ENCODE measurements at regions not wholly inside any gene's neighbourhood (a gene's known extent, or its start where the extent isn't known, plus 50 kb on each side); places are given as distances from the start of the nearest gene placed in this dataset.
"Not testable (repeated sequence)": the region's sequence is repeated elsewhere in the genome, so short reads cannot be mapped to it uniquely, and the experiment has no call there.

DNA sequence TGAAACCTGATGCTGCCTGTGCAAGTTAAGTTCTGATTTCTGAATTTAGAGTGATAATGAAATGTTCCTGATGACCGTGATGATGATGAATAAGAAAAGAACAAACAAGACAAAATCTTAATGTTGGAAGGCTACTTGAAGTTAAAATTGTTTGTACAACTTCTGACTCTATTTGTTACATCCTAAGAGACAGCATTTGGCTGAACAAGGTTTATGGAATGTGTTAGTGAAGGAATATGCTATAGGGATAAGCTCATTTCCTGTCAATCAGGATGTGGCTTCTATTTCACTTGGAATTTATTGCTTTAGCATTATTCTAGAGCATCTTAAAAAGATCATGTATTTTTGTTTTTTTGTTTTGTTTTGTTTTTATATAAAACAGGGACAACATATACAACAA lies 267.5 kb downstream of the FAT4 start:
- Mint-ChIP-seq H3K4me3 (no peak overlapping the region), H3K27me3 (ENCODE audit: low read depth) (no peaks in the 10 kb centered on the region), H3K27ac (no peak overlapping the region), H3K9me3 (peaks cover 0 to 2% of the 10 kb centered on the region in 2 donors), H3K4me1 (ENCODE audit: low read depth) (no peaks in the 10 kb centered on the region), H3K36me3 (ENCODE audit: insufficient read depth in 2 of 2) (no peaks in the 10 kb centered on the region)
- ATAC-seq (replicated peaks in 1 of 2) (no peak), DNase-seq (no peak)

DNA sequence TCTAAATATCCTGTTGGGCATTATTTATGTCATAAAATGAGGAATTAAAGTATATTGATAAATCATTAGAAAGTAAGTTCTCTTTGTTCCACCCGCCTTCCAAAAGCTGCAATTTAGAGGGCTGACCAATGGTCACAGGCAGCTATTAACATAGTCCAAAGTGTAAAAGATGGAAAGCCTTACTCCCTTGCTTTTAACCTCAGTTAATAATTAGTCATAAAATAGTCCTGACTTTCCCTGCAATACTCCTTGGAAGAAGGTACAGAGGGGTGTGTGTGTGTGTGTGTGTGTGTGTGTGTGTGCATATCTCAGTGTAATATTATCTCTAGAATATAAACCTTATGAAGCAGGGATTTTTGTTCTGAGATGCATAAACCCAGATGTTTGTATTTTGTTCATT lies 275.4 kb downstream of the FAT4 start:
- H3K27ac Mint-ChIP-seq = no peak overlapping the region
- H3K9me3 Mint-ChIP-seq = peaks cover 2 to 3% of the 10 kb centered on the region in 2 donors
- H3K27me3 Mint-ChIP-seq (ENCODE audit: low read depth) = no peaks in the 10 kb centered on the region
- DNase-seq = no peak
- no peak overlapping the region for H3K4me3 Mint-ChIP-seq
- ATAC-seq (replicated peaks in 1 of 2) = no peak
- no peaks in the 10 kb centered on the region for H3K4me1 Mint-ChIP-seq (ENCODE audit: low read depth)
- no peaks in the 10 kb centered on the region for H3K36me3 Mint-ChIP-seq (ENCODE audit: insufficient read depth in 2 of 2)

DNA sequence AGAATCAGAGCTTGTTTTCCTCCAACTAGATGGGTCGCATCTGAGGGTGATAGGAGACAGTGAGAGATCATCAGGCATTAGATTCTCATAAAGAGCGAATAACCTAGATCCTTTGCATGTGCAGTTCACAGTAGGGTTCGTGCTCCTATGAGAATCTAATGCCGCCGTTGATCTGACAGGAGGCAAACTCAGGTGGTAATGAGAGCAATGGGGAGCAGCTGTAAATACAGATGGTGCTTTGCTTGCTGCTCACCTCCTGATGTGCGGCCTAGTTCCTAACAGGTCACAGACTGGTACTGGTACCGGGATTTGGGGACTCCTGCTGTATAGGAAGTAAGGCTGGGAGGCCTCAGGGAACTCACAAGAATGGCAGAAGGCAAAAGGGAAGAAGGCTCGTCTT lies 276.5 kb downstream of the FAT4 start:
- Mint-ChIP-seq H3K27ac (no peak overlapping the region), H3K36me3 (ENCODE audit: insufficient read depth in 2 of 2) (no peaks in the 10 kb centered on the region), H3K4me1 (ENCODE audit: low read depth) (no peaks in the 10 kb centered on the region), H3K9me3 (peaks cover 2% of the 10 kb centered on the region in 2 donors), H3K27me3 (ENCODE audit: low read depth) (no peaks in the 10 kb centered on the region), H3K4me3 (no peak overlapping the region)
- DNase-seq (no peak), ATAC-seq (replicated peaks in 1 of 2) (no peak)

DNA sequence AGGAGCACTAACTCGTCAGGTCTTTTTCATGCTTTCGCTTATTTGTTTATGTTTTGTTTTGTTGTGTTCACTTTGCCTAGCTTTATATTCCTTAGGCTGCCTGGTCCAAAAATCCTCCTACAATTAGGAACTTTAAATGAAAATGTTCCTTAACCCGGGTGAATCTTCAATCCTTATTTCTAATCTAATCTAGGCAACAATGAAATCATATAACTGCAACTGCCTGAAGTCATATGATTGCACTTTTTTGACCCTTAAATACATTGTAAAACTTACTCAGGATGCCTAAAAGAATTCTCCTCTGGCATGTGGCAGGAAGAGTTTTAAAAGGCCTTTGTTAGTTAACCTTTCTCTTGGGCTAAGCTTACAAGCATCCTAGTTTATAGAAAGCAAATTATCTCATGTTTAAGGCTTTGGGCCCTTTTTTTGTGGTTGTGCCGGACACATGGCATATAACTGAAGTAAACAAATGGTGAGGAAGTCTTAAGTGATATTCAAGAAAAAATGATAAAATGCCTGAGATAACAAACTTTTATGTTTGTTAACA lies 279.4 kb downstream of the FAT4 start:
- Mint-ChIP-seq H3K36me3 (ENCODE audit: insufficient read depth in 2 of 2) (no peaks in the 10 kb centered on the region), H3K4me1 (ENCODE audit: low read depth) (no peaks in the 10 kb centered on the region), H3K4me3 (no peak overlapping the region), H3K9me3 (peaks cover 2% of the 10 kb centered on the region in 2 donors), H3K27ac (no peak overlapping the region), H3K27me3 (ENCODE audit: low read depth) (no peaks in the 10 kb centered on the region)
- DNase-seq (no peak), ATAC-seq (replicated peaks in 1 of 2) (no peak)

DNA sequence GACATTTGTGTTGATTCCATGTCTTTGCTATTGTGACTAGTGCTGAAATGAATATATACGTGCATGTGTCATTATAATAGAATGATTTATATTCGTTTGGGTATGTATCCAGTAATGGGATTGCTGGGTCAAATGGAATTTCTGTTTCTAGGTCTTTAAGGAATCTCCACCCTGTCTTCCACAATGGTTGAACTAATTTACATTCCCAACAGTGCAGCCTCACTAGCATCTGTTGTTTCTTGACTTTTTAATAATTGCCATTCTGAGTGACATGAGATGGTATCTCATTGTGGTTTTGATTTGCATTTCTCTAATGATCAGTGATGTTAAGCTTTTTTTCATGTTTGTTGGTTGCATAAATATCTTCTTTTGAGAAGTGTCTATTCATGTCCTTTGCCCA lies 291.2 kb downstream of the FAT4 start:
- DNase-seq; H3K4me3 Mint-ChIP-seq; H3K4me1 Mint-ChIP-seq (ENCODE audit: low read depth); H3K36me3 Mint-ChIP-seq (ENCODE audit: insufficient read depth in 2 of 2); H3K9me3 Mint-ChIP-seq; ATAC-seq (replicated peaks in 1 of 2); H3K27me3 Mint-ChIP-seq (ENCODE audit: low read depth); H3K27ac Mint-ChIP-seq: not testable (repeated sequence)

DNA sequence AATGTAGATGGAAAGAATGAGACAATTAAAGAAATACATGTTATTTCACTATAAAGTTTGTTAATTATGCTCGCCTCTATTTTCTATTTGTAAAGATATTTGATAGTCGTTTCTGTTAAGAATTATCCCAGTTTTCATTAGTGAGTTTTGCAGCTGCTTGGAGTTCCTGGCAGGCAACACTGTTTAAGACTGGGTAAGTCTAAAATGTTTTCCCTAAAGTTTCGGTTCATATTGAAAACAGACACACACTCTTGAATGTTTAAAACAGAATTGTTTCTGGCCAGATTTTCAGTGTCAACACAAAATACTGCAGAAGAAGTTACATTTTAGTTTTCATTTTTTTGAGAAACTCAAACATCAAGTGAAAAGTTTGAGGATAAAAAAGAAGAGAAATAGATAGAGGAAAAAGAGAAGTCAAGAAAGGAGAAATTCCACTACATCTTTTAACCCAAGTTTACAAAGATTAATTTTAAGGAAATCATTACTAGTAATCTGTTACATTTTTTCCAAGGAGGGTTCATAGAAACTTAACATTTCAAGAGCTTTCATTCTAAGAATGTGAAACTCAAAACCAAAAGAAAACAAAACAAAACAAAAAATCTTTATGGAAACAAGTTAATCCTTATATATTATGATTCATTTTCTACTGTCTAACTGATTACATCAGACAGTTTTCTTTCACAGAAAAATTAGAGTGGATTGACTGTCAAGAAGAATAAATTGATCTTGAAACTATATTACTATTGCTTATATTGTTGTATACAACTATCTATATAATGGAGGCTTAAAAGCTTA lies 305.5 kb downstream of the FAT4 start:
- Mint-ChIP-seq H3K27ac (no peak overlapping the region), H3K27me3 (ENCODE audit: low read depth) (no peaks in the 10 kb centered on the region), H3K4me1 (ENCODE audit: low read depth) (no peaks in the 10 kb centered on the region), H3K4me3 (no peak overlapping the region), H3K9me3 (peaks cover 5 to 6% of the 10 kb centered on the region in 2 donors), H3K36me3 (ENCODE audit: insufficient read depth in 2 of 2) (no peaks in the 10 kb centered on the region)
- ATAC-seq (replicated peaks in 1 of 2) (no peak), DNase-seq (no peak)

DNA sequence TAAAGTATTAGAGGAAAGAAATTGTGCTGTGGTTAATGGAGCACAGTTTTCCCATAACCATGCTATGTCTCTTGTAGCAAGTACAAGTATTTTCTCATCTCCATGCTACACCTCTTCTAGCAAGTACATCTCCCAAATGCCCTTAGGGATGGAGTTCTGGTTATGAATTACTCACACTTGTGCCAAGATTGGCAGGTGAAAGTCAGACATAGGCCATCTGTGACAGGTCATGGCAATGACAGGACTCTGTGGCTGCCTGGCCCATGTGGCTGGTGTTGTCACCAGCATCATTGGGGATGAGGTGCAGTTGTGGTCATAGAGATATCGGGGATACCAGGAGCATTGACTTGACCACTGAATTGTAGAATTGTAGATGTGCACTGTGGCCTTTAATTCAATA lies 310.2 kb downstream of the FAT4 start:
- no peaks in the 10 kb centered on the region for H3K36me3 Mint-ChIP-seq (ENCODE audit: insufficient read depth in 2 of 2)
- H3K27ac Mint-ChIP-seq = no peak overlapping the region
- H3K27me3 Mint-ChIP-seq (ENCODE audit: low read depth) = no peaks in the 10 kb centered on the region
- peaks cover 2% of the 10 kb centered on the region in 2 donors for H3K9me3 Mint-ChIP-seq
- H3K4me1 Mint-ChIP-seq (ENCODE audit: low read depth) = no peaks in the 10 kb centered on the region
- ATAC-seq (replicated peaks in 1 of 2) (no peak), DNase-seq (no peak)
- no peak overlapping the region for H3K4me3 Mint-ChIP-seq

DNA sequence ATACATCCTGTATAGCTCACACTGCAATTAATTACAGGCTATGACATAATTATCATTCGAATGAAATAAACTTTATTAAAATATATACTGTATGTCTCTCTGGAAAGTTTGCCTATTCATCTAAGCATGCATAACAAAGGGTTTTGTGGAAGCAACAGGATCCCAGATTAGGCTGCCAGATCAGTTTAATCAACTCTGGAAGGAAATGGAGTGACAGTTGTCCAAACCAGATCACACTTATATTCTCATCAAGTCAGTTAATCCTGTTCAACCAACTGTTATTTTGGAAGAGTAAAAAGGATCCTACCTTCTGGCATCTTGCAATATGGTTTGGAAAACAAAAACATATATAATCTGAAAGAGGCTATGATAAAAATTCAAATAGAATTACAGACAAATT lies 312.2 kb downstream of the FAT4 start:
- Mint-ChIP-seq H3K27ac (no peak overlapping the region), H3K9me3 (peaks cover 2% of the 10 kb centered on the region in 2 donors), H3K4me1 (ENCODE audit: low read depth) (no peaks in the 10 kb centered on the region), H3K36me3 (ENCODE audit: insufficient read depth in 2 of 2) (no peaks in the 10 kb centered on the region), H3K4me3 (no peak overlapping the region), H3K27me3 (ENCODE audit: low read depth) (no peaks in the 10 kb centered on the region)
- ATAC-seq (replicated peaks in 1 of 2) (no peak), DNase-seq (no peak)

DNA sequence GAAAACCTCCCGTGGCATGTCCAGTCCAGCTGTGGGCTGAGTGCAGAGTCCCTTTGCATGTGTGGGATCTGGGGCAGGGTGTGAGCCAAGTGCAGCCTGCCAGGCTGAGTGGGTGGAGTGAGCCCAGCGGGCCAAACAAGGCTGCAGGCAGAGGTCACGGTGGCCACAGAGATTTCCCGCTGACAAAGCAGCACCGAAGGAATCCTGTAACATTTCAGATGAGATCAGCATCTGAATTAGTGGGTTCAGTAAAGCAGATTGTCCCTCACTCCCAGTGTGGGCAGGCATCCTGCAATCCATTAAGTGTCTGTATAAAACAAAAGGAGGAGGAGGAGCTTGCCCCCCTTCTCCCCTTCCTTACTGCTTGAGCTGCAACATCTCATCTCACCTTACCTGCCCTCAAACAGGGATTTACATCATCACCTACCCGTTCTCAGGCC lies 324.4 kb downstream of the FAT4 start:
- DNase-seq (no peak), ATAC-seq (replicated peaks in 1 of 2) (no peak)
- Mint-ChIP-seq H3K9me3 (peaks cover 5 to 7% of the 10 kb centered on the region in 2 donors), H3K36me3 (ENCODE audit: insufficient read depth in 2 of 2) (no peaks in the 10 kb centered on the region), H3K27ac (no peak overlapping the region), H3K4me3 (no peak overlapping the region), H3K4me1 (ENCODE audit: low read depth) (no peaks in the 10 kb centered on the region), H3K27me3 (ENCODE audit: low read depth) (no peaks in the 10 kb centered on the region)

DNA sequence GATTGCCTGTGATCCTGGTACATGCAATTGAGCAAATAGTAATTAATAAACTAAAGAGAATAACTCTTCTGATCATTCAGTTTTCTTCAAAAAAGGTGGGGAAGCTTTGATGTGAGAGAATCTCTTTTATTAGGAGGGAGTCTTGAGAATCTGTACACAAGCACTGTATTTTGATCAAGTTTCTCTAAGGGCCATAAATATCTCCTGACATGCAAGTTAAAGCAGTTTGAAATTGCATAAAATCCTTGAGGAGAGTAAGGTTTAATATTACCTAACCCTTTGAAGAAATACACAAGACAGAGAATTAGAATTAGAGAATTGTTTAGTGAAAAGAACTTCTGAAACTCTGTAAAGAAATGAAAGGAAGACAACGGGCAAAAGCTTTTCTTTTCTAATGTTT lies 326.9 kb downstream of the FAT4 start:
- Mint-ChIP-seq H3K4me3 (no peak overlapping the region), H3K9me3 (peaks cover 3 to 7% of the 10 kb centered on the region in 2 donors), H3K4me1 (ENCODE audit: low read depth) (no peaks in the 10 kb centered on the region), H3K36me3 (ENCODE audit: insufficient read depth in 2 of 2) (no peaks in the 10 kb centered on the region), H3K27me3 (ENCODE audit: low read depth) (no peaks in the 10 kb centered on the region), H3K27ac (no peak overlapping the region)
- ATAC-seq (replicated peaks in 1 of 2) (no peak), DNase-seq (no peak)

DNA sequence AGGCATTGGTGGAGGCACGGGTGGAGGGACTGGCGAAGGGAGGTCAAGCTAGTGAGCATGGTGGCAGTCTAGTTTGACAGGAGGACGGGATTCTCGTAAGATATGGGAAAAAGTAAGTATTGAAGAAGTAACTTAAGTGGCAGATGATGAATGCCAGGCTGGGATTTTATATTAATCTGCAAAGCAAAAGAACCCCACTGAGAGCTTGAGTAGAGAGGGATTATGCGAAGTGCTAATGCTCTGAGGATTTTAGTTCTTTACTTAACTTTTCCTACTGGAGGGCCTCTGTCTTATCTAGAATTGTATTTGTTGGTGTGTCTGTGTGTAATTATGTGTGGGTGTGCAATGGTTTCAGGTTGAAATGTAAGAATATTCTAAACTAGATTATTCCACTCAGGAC lies 327.9 kb downstream of the FAT4 start:
- Mint-ChIP-seq H3K9me3 (peaks cover 3 to 7% of the 10 kb centered on the region in 2 donors), H3K4me1 (ENCODE audit: low read depth) (no peaks in the 10 kb centered on the region), H3K27me3 (ENCODE audit: low read depth) (no peaks in the 10 kb centered on the region), H3K4me3 (no peak overlapping the region), H3K27ac (no peak overlapping the region), H3K36me3 (ENCODE audit: insufficient read depth in 2 of 2) (no peaks in the 10 kb centered on the region)
- ATAC-seq (replicated peaks in 1 of 2) = no peak
- no peak for DNase-seq

DNA sequence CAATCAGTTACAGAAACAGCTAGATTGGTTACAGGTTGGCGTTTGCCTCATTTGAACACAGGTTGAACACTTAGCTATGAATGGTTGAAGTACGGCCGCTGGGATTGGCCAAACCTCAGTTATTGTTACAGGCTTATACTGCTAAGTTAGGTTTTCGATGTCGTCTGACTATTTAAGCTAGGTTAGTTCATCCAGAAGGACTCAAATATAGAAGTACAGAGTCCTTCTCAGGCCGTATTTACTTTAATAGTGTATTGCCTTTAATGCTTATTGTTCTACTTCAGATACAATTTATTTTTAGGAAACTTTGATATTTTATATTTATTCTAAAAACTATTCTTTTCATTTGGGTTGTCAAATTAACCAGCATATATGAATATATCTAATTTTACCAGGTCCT lies 334.7 kb downstream of the FAT4 start:
- Mint-ChIP-seq H3K9me3 (peaks cover 0 to 3% of the 10 kb centered on the region in 2 donors), H3K4me3 (no peak overlapping the region), H3K36me3 (ENCODE audit: insufficient read depth in 2 of 2) (peaks cover 0 to 1% of the 10 kb centered on the region in 2 donors), H3K4me1 (ENCODE audit: low read depth) (no peaks in the 10 kb centered on the region), H3K27ac (no peak overlapping the region), H3K27me3 (ENCODE audit: low read depth) (no peaks in the 10 kb centered on the region)
- no peak for ATAC-seq (replicated peaks in 1 of 2)
- DNase-seq = no peak

DNA sequence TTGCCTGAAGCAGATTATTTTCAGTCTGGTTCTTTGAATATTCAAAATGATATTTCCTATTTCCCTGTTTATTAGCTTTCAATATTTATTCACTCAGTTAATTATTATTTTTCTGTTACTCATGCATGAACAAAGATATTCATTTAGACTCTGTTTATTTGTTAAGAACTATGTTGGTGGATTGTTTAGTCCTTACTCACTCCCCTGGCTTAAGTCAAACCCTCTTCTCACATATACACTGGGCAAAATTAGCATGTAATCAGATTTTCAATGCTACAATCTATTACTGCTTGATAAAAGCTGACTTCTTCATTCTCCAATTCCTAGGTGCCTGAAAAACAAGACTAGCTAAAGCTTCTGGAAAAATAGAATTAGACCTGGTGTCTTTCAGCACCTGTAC lies 335.8 kb downstream of the FAT4 start:
- Mint-ChIP-seq H3K27me3 (ENCODE audit: low read depth) (no peaks in the 10 kb centered on the region), H3K36me3 (ENCODE audit: insufficient read depth in 2 of 2) (peaks cover 0 to 1% of the 10 kb centered on the region in 2 donors), H3K9me3 (peaks cover 0 to 2% of the 10 kb centered on the region in 2 donors), H3K4me1 (ENCODE audit: low read depth) (no peaks in the 10 kb centered on the region), H3K27ac (no peak overlapping the region), H3K4me3 (no peak overlapping the region)
- no peak for ATAC-seq (replicated peaks in 1 of 2)
- DNase-seq = no peak

All from activated T-cell treated with anti-CD3 and anti-CD28 coated beads, Interleukin-2, amount 50 U/mL, for 72 hours (primary cell).